Cardiac muscle cell (in vitro differentiated cells and primary cell): ENCODE measurements at regions not wholly inside any gene's neighbourhood (a gene's known extent, or its start where the extent isn't known, plus 50 kb on each side); places are given as distances from the start of the nearest gene placed in this dataset.
A peak's percentile ranks its signal among the peaks of the same experiment; 100 is the strongest.
"Not testable (repeated sequence)": the region's sequence is repeated elsewhere in the genome, so short reads cannot be mapped to it uniquely, and the experiment has no call there.

Experiments
- DNase-seq, 2 donors: peaks; one replicate each; pipeline versions ENCODE4 v3.0.0 to v3.0.0-alpha.2; 2010 to 2017; ENCODE audit warnings: low read depth in 1 of 2, low spot score in 1 of 2
- H3K27ac ChIP-seq: fragments of 200-600 bp; sonication (generic); 2 replicates; pipeline ENCODE4 v1.5.1; 2016
- H3K27me3 ChIP-seq: fragments of 200-600 bp; sonication (generic); 2 replicates; pipeline ENCODE4 v1.6.0; 2016; ENCODE audit warnings: control low read depth
- H3K36me3 ChIP-seq: fragments of 200-600 bp; sonication (generic); 2 replicates; pipeline ENCODE4 v1.5.1; 2016; ENCODE audit warnings: control low read depth
- H3K4me1 ChIP-seq: fragments of 200-600 bp; sonication (generic); 2 replicates; pipeline ENCODE4 v1.8.1; 2017; ENCODE audit warnings: low read depth, mild to moderate bottlenecking, mixed run types
- H3K4me3 ChIP-seq: fragments of 200-600 bp; sonication (generic); 2 replicates; pipeline ENCODE4 v1.5.1; 2016; ENCODE audit warnings: mild to moderate bottlenecking
- H3K9me3 ChIP-seq: fragments of 200-600 bp; sonication (generic); 2 replicates; pipeline ENCODE4 v1.5.1; 2017; ENCODE audit warnings: low read depth, mild to moderate bottlenecking, control low read depth
- TF ChIP-seq, protein P1 (sequence below): IDR thresholded peaks from 2 replicates; pipeline ENCODE4 v1.5.1; 2012; ENCODE audit warnings: low read depth, mild to moderate bottlenecking, low read length

DNA sequence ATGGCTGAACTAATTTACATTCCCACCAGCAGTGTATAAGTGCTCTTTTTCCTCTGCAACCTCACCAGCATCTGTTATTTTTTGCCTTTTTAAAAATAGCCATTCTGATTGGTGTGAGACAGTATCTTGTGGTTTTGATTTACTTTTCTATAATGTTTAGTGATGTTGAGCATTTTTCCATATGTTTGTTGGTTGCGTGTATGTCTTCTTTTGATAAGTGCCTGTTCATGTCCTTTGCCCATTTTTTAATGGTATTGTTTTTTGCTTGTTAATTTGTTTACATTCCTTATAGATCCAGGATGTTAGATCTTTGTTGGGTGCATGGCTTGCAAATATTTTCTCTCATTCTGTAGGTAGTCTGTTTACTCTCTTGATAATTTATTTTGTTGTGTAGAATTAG is 169.9 kb downstream of the PRL start:
- Histone ChIP-seq H3K9me3 (no peaks in the 10 kb centered on the region), H3K4me1 (no peaks in the 10 kb centered on the region), H3K36me3 (no peaks in the 10 kb centered on the region), H3K4me3 (no peak overlapping the region), H3K27ac (no peak overlapping the region), H3K27me3 (no peaks in the 10 kb centered on the region)
- TF ChIP-seq, protein P1, sequence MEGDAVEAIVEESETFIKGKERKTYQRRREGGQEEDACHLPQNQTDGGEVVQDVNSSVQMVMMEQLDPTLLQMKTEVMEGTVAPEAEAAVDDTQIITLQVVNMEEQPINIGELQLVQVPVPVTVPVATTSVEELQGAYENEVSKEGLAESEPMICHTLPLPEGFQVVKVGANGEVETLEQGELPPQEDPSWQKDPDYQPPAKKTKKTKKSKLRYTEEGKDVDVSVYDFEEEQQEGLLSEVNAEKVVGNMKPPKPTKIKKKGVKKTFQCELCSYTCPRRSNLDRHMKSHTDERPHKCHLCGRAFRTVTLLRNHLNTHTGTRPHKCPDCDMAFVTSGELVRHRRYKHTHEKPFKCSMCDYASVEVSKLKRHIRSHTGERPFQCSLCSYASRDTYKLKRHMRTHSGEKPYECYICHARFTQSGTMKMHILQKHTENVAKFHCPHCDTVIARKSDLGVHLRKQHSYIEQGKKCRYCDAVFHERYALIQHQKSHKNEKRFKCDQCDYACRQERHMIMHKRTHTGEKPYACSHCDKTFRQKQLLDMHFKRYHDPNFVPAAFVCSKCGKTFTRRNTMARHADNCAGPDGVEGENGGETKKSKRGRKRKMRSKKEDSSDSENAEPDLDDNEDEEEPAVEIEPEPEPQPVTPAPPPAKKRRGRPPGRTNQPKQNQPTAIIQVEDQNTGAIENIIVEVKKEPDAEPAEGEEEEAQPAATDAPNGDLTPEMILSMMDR, result no peak
- DNase-seq, result no peak

DNA sequence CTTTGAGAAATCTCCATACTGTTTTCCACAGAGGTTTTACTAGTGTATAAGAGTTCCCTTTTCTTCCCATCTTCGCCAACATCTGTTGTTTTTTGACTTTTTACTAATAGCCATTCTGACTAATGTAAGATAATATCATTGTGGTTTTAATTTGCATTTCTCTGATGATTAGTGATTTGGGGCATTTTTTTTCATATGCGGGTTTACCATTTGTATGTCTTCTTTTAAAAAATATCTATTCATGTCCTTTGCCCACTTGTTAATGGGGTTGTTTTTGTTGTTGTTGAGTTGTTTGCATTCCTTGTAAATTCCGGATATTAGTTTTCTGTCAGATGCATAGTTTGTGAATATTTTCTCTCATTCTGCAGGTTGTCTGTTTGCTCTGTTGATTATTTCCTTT is 167.1 kb downstream of the PRL start:
- Histone ChIP-seq H3K36me3 (no peaks in the 10 kb centered on the region), H3K4me1 (no peaks in the 10 kb centered on the region), H3K27ac (no peak overlapping the region), H3K4me3 (no peak overlapping the region), H3K9me3 (no peaks in the 10 kb centered on the region), H3K27me3 (no peaks in the 10 kb centered on the region)
- DNase-seq, result no peak
- TF ChIP-seq, protein P1, result no peak

DNA sequence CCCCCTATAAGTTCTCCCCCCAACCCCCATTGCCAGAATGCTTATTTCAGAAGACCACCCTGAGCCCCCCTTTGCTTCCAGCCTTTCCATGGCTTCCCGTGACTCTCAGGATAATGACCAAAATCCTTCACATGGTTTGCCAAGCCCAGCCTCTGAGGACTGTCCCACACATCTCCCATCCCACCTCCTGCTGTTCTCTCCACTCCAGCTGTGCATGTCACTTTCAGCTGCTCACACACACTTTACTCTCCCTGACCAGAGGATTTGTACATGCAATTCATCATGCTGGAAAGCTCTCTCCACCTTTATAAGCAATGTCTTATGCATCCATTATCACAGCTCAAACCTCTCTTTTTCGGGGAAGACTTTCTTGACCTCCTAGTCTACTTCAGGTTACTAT is 164.2 kb downstream of the PRL start:
- no peak overlapping the region for H3K27ac ChIP-seq
- no peak overlapping the region for H3K4me3 ChIP-seq
- H3K27me3 ChIP-seq, result no peaks in the 10 kb centered on the region
- TF ChIP-seq, protein P1, result no peak
- no peaks in the 10 kb centered on the region for H3K9me3 ChIP-seq
- H3K36me3 ChIP-seq, result no peaks in the 10 kb centered on the region
- H3K4me1 ChIP-seq, result no peaks in the 10 kb centered on the region
- no peak for DNase-seq

DNA sequence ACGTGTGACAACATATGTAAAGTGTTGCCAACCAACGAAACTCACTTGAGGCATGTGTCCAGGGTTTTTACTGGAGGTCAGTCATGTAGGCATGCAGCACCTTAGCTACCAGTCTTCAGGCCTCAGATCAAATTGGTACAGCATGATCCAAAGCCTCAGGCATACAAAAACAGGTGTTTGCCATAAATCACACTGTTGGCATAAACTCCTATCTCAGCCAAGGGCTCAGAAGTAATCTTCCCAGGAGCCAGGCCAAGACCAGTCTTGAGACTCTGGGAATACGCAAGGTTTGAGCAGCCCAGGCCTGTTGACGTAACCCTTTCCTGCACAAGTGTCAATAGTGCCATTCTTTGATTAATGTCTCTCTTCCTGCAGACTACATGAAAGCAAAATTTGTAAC is 163.5 kb downstream of the PRL start:
- H3K36me3 ChIP-seq, result no peaks in the 10 kb centered on the region
- no peak overlapping the region for H3K27ac ChIP-seq
- no peak overlapping the region for H3K4me3 ChIP-seq
- no peak for DNase-seq
- H3K9me3 ChIP-seq, result no peaks in the 10 kb centered on the region
- H3K4me1 ChIP-seq, result no peaks in the 10 kb centered on the region
- TF ChIP-seq, protein P1, result no peak
- no peaks in the 10 kb centered on the region for H3K27me3 ChIP-seq

DNA sequence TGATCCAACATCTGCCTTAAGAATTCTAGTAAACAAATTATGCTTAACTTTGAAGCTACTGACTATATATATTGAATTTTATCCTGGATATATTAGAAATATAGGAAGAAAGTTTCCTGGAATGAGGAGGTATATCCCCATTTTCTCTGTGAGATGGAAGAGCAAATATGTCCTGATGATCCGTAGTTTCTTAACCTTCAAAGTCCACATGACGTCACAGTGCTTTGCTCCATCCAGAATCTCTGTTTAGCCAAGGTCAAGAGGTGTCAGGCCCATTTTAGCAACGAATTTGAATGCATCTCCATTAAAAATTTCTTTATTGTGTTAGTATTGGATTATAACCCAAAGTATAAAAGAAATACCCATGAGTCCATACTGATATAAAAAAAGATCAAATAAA is 162.5 kb downstream of the PRL start:
- H3K27ac ChIP-seq, result no peak overlapping the region
- TF ChIP-seq, protein P1, result no peak

DNA sequence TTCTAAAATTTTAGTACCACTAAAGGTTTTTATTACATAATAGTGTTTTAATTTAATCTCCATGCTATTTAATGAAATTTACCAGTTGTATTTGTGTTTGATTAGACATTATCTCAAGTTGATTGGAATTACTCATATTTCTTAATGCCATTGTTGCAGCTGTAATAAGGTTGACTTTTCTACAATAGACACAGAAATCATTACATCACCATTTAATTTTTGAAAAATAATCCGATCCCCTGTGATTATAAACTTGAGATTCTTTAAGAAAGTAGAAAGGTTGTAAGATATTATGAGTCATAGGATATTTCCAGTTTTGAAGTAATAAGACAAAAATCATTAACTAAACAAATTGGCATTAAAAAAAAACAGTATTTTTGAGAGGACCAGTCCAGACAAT is 161.4 kb downstream of the PRL start:
- no peak for DNase-seq
- Histone ChIP-seq H3K4me1 (no peaks in the 10 kb centered on the region), H3K27me3 (no peaks in the 10 kb centered on the region), H3K4me3 (no peak overlapping the region), H3K27ac (no peak overlapping the region), H3K9me3 (no peaks in the 10 kb centered on the region), H3K36me3 (no peaks in the 10 kb centered on the region)
- TF ChIP-seq, protein P1, result no peak

More for the DNA sequence above, 162.5 kb downstream of the PRL start:
- no peak for DNase-seq
- Histone ChIP-seq H3K27me3 (no peaks in the 10 kb centered on the region), H3K9me3 (no peaks in the 10 kb centered on the region), H3K4me1 (no peaks in the 10 kb centered on the region), H3K4me3 (no peak overlapping the region), H3K36me3 (no peaks in the 10 kb centered on the region)

DNA sequence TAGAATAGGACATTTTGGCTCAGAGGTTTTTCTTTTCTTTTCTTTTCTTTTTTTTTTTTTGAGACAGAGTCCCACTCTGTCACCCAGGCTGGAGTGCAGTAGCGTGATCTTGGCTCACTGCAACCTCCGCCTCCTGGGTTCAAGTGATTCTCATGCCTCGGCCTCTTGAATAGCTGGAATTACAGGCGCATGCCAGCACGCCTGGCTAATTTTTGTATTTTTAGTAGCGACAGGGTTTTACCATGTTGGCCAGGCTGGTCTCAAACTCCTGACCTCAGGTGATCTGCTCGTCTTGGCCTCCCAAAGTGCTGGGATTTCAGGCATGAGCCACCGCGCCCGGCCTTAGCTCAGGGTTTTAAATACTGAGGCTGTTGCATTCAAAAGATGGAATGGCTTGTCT is 156.1 kb downstream of the PRL start:
- Histone ChIP-seq H3K27ac (peak overlapping the region; percentile 31), H3K4me1 (peaks cover 22% of the 10 kb centered on the region)
- not testable (repeated sequence) for H3K27me3 ChIP-seq, H3K36me3 ChIP-seq, H3K4me3 ChIP-seq, H3K9me3 ChIP-seq, DNase-seq
